ENCODE measurements at regions not wholly inside any gene's neighbourhood (a gene's known extent, or its start where the extent isn't known, plus 50 kb on each side); places are given as distances from the start of the nearest gene placed in this dataset.
A peak's percentile ranks its signal among the peaks of the same experiment; 100 is the strongest.

GRCh38 chr1:193525917-193526710, 339.7 kb upstream of the B3GALT2 start:
- Histone ChIP-seq H3K4me3 (ENCODE audit: low read length in 3 of 3) (no peak overlapping the region), H3K27me3 (ENCODE audit: control insufficient read depth, insufficient read depth, low read length) (no peaks in the 10 kb centered on the region), H3K9ac (ENCODE audit: low read length in 3 of 3) (no peak overlapping the region), H3K4me1 (ENCODE audit: control insufficient read depth in 2 of 3, insufficient read depth in 2 of 3, low read depth in 1 of 3, low read length in 3 of 3) (no peaks in the 10 kb centered on the region), H3K36me3 (ENCODE audit: control insufficient read depth in 2 of 3, insufficient read depth in 3 of 3, low read length in 3 of 3) (no peaks in the 10 kb centered on the region), H3K9me3 (ENCODE audit: control insufficient read depth in 2 of 3, insufficient read depth in 1 of 3, low read length in 3 of 3) (no peaks in the 10 kb centered on the region), H3K27ac (ENCODE audit: low read depth in 2 of 2, low read length in 2 of 2) (no peak overlapping the region)
- no peak for TF ChIP-seq CTCF (IDR thresholded peaks at IDR 0.05; ENCODE audit: borderline replicate concordance, extremely low read depth, insufficient read depth)
- intact Hi-C loops (cut with DNase I), result no loop called here
- FAIRE-seq (no peak), DNase-seq (no peak)

GRCh38 chr1:193525411-193525810, 339.0 kb upstream of the B3GALT2 start:
- Histone ChIP-seq H3K36me3 (ENCODE audit: control insufficient read depth in 2 of 3, insufficient read depth in 3 of 3, low read length in 3 of 3) (no peaks in the 10 kb centered on the region), H3K4me3 (ENCODE audit: low read length in 3 of 3) (no peak overlapping the region), H3K27me3 (ENCODE audit: control insufficient read depth, insufficient read depth, low read length) (no peaks in the 10 kb centered on the region), H3K9ac (ENCODE audit: low read length in 3 of 3) (no peak overlapping the region), H3K4me1 (ENCODE audit: control insufficient read depth in 2 of 3, insufficient read depth in 2 of 3, low read depth in 1 of 3, low read length in 3 of 3) (no peaks in the 10 kb centered on the region), H3K27ac (ENCODE audit: low read depth in 2 of 2, low read length in 2 of 2) (no peak overlapping the region), H3K9me3 (ENCODE audit: control insufficient read depth in 2 of 3, insufficient read depth in 1 of 3, low read length in 3 of 3) (no peaks in the 10 kb centered on the region)
- TF ChIP-seq CTCF (IDR thresholded peaks at IDR 0.05; ENCODE audit: borderline replicate concordance, extremely low read depth, insufficient read depth), result no peak
- intact Hi-C loops (cut with DNase I), result no loop called here
- DNase-seq (no peak), FAIRE-seq (peak; percentile 27)

GRCh38 chr1:193524616-193525015, 338.2 kb upstream of the B3GALT2 start:
- no peak overlapping the region for H3K9ac ChIP-seq (ENCODE audit: low read length in 3 of 3)
- H3K4me3 ChIP-seq (ENCODE audit: low read length in 3 of 3), result no peak overlapping the region
- no peaks in the 10 kb centered on the region for H3K9me3 ChIP-seq (ENCODE audit: control insufficient read depth in 2 of 3, insufficient read depth in 1 of 3, low read length in 3 of 3)
- H3K36me3 ChIP-seq (ENCODE audit: control insufficient read depth in 2 of 3, insufficient read depth in 3 of 3, low read length in 3 of 3), result no peaks in the 10 kb centered on the region
- no peak for TF ChIP-seq CTCF (IDR thresholded peaks at IDR 0.05; ENCODE audit: borderline replicate concordance, extremely low read depth, insufficient read depth)
- DNase-seq (no peak), FAIRE-seq (no peak)
- H3K27ac ChIP-seq (ENCODE audit: low read depth in 2 of 2, low read length in 2 of 2), result no peak overlapping the region
- intact Hi-C loops (cut with DNase I), result no loop called here
- no peaks in the 10 kb centered on the region for H3K27me3 ChIP-seq (ENCODE audit: control insufficient read depth, insufficient read depth, low read length)
- H3K4me1 ChIP-seq (ENCODE audit: control insufficient read depth in 2 of 3, insufficient read depth in 2 of 3, low read depth in 1 of 3, low read length in 3 of 3), result no peaks in the 10 kb centered on the region

All from kidney (tissue), 13 donors.